RWPE2 (cell line): ENCODE measurements at regions not wholly inside any gene's neighbourhood (a gene's known extent, or its start where the extent isn't known, plus 50 kb on each side); places are given as distances from the start of the nearest gene placed in this dataset.

Experiments used
- ATAC-seq: fragments of 200-7000 bp; cut with Tn5 transposase; 3 replicates; pipeline ENCODE4 v1.9.1; 2021; ENCODE audit warnings: low read depth
- DNase-seq: peaks from one replicate; pipeline ENCODE4 v3.0.0-alpha.2; 2020; ENCODE audit warnings: low spot score
- H3K27ac ChIP-seq: fragments of 450-650 bp; 2 replicates; pipeline ENCODE4 v1.5.1; 2017; ENCODE audit warnings: mild to moderate bottlenecking; ENCODE audit not compliant: poor library complexity, severe bottlenecking
- H3K27me3 ChIP-seq: fragments of 250-450 bp; sonication (Bioruptor Pico); 2 replicates; pipeline ENCODE4 v1.5.1; 2021; ENCODE audit warnings: mild to moderate bottlenecking, moderate library complexity; ENCODE audit not compliant: insufficient read depth, poor library complexity, severe bottlenecking
- H3K36me3 ChIP-seq: fragments of 250-450 bp; sonication (Bioruptor Pico); 2 replicates; pipeline ENCODE4 v1.5.1; 2020; ENCODE audit warnings: low read depth, mild to moderate bottlenecking, moderate library complexity
- H3K4me1 ChIP-seq: fragments of 250-450 bp; sonication (Bioruptor Pico); 2 replicates; pipeline ENCODE4 v1.5.1; 2021; ENCODE audit warnings: mild to moderate bottlenecking, moderate library complexity; ENCODE audit not compliant: insufficient read depth, poor library complexity, severe bottlenecking
- H3K4me3 ChIP-seq: fragments of 250-450 bp; sonication (Bioruptor Pico); 2 replicates; pipeline ENCODE4 v1.5.1; 2021; ENCODE audit warnings: mild to moderate bottlenecking, moderate library complexity; ENCODE audit not compliant: severe bottlenecking
- H3K9me3 ChIP-seq: fragments of 250-450 bp; sonication (Bioruptor Pico); 2 replicates; pipeline ENCODE4 v1.5.1; 2021; ENCODE audit warnings: mild to moderate bottlenecking, moderate library complexity; ENCODE audit not compliant: severe bottlenecking
- CTCF ChIP-seq: fragments of 450-650 bp; IDR thresholded peaks from one replicate; pipeline ENCODE4 v1.5.1; 2017; ENCODE audit warnings: mild to moderate bottlenecking, moderate library complexity; ENCODE audit not compliant: poor library complexity, severe bottlenecking

GRCh38 chr13:33642374-33643065, 175.4 kb upstream of the RFC3 start:
- Histone ChIP-seq H3K4me3 (no peak overlapping the region), H3K36me3 (no peaks in the 10 kb centered on the region), H3K27ac (peak overlapping the region; percentile 92), H3K9me3 (no peaks in the 10 kb centered on the region), H3K4me1 (peaks cover 38% of the 10 kb centered on the region), H3K27me3 (no peaks in the 10 kb centered on the region)
- no peak for TF ChIP-seq CTCF
- peak; percentile 84 for ATAC-seq
- peak; percentile 58 for DNase-seq

GRCh38 chr13:33644581-33645543, 173.1 kb upstream of the RFC3 start:
- H3K4me3 ChIP-seq, result no peak overlapping the region
- peak overlapping the region; percentile 92 for H3K27ac ChIP-seq
- no peak for ATAC-seq
- no peak for DNase-seq
- peaks cover 34% of the 10 kb centered on the region for H3K4me1 ChIP-seq
- H3K36me3 ChIP-seq, result no peaks in the 10 kb centered on the region
- H3K9me3 ChIP-seq, result no peaks in the 10 kb centered on the region
- no peaks in the 10 kb centered on the region for H3K27me3 ChIP-seq
- TF ChIP-seq CTCF, result no peak

- DNase-seq (no peak), ATAC-seq (no peak)
- peaks cover 33% of the 10 kb centered on the region for H3K4me1 ChIP-seq
- no peak overlapping the region for H3K27ac ChIP-seq
- H3K36me3 ChIP-seq, result no peaks in the 10 kb centered on the region
- no peak for TF ChIP-seq CTCF
- no peaks in the 10 kb centered on the region for H3K27me3 ChIP-seq
- H3K4me3 ChIP-seq, result no peak overlapping the region
- no peaks in the 10 kb centered on the region for H3K9me3 ChIP-seq
These were observed 172.1 kb upstream of the RFC3 start for GRCh38 chr13:33645591-33646554.

- Histone ChIP-seq H3K27ac (peak overlapping the region; percentile 29), H3K36me3 (no peaks in the 10 kb centered on the region), H3K4me3 (no peak overlapping the region), H3K4me1 (peaks cover 6% of the 10 kb centered on the region), H3K27me3 (no peaks in the 10 kb centered on the region), H3K9me3 (no peaks in the 10 kb centered on the region)
- no peak for DNase-seq
- ATAC-seq, result peak; percentile 27; the same call in 1 of the 3 replicates
- no peak for TF ChIP-seq CTCF
These were observed 168.6 kb upstream of the RFC3 start for GRCh38 chr13:33649212-33649878.
